ENCODE measurements at regions not wholly inside any gene's neighbourhood (a gene's known extent, or its start where the extent isn't known, plus 50 kb on each side); places are given as distances from the start of the nearest gene placed in this dataset.

GRCh38 chr17:53335443-53335842 lies 487.3 kb upstream of the KIF2B start:
- no peak for TF ChIP-seq CTCF (IDR thresholded peaks at IDR 0.05)
- no peak for TF ChIP-seq POLR2A (IDR thresholded peaks at IDR 0.05)
